HG03342 (cell line): ENCODE measurements at regions not wholly inside any gene's neighbourhood (a gene's known extent, or its start where the extent isn't known, plus 50 kb on each side); places are given as distances from the start of the nearest gene placed in this dataset.

Experiments
- ATAC-seq: cut with Tn5 transposase; IDR thresholded peaks from one replicate; pipeline ENCODE4 v1.9.1; 2021; ENCODE audit warnings: mild to moderate bottlenecking, moderate library complexity; ENCODE audit not compliant: unreplicated experiment

- no peak for ATAC-seq
These were observed 1372.3 kb upstream of the CELF2 start for GRCh38 chr10:9645404-9645803.

GRCh38 chr10:9645928-9646600, 1371.6 kb upstream of the CELF2 start:
- no peak for ATAC-seq

- ATAC-seq = no peak
These were observed 1363.4 kb upstream of the CELF2 start for GRCh38 chr10:9654261-9654660.

GRCh38 chr10:9656386-9656785, 1361.3 kb upstream of the CELF2 start:
- no peak for ATAC-seq

GRCh38 chr10:9656996-9657395, 1360.7 kb upstream of the CELF2 start:
- no peak for ATAC-seq

- no peak for ATAC-seq
These were observed 1360.1 kb upstream of the CELF2 start for GRCh38 chr10:9657530-9657929.

- ATAC-seq = no peak
These were observed 1349.3 kb upstream of the CELF2 start for GRCh38 chr10:9668411-9668810.

GRCh38 chr10:9670911-9671310, 1346.8 kb upstream of the CELF2 start:
- no peak for ATAC-seq

GRCh38 chr10:9681655-9682054, 1336.0 kb upstream of the CELF2 start:
- ATAC-seq = no peak

- no peak for ATAC-seq
These were observed 1334.9 kb upstream of the CELF2 start for GRCh38 chr10:9682802-9683201.

- ATAC-seq = no peak
These were observed 1333.5 kb upstream of the CELF2 start for GRCh38 chr10:9684186-9684585.

GRCh38 chr10:9685596-9685995, 1332.1 kb upstream of the CELF2 start:
- no peak for ATAC-seq

GRCh38 chr10:9688711-9689110, 1329.0 kb upstream of the CELF2 start:
- ATAC-seq = no peak

GRCh38 chr10:9707216-9707615, 1310.5 kb upstream of the CELF2 start:
- no peak for ATAC-seq

- ATAC-seq = no peak
These were observed 1307.8 kb upstream of the CELF2 start for GRCh38 chr10:9709849-9710248.

- ATAC-seq = no peak
These were observed 1305.3 kb upstream of the CELF2 start for GRCh38 chr10:9712393-9712792.

- ATAC-seq = no peak
These were observed 1298.4 kb upstream of the CELF2 start for GRCh38 chr10:9719246-9719645.

GRCh38 chr10:9733766-9734165, 1283.9 kb upstream of the CELF2 start:
- ATAC-seq = no peak

GRCh38 chr10:9734218-9734617, 1283.5 kb upstream of the CELF2 start:
- no peak for ATAC-seq

- no peak for ATAC-seq
These were observed 1281.9 kb upstream of the CELF2 start for GRCh38 chr10:9735731-9736130.

- no peak for ATAC-seq
These were observed 1274.0 kb upstream of the CELF2 start for GRCh38 chr10:9743639-9744038.

GRCh38 chr10:9745158-9745557, 1272.5 kb upstream of the CELF2 start:
- no peak for ATAC-seq

- no peak for ATAC-seq
These were observed 1260.5 kb upstream of the CELF2 start for GRCh38 chr10:9757176-9757575.
